CD14-positive monocyte (primary cell): ENCODE measurements at regions not wholly inside any gene's neighbourhood (a gene's known extent, or its start where the extent isn't known, plus 50 kb on each side); places are given as distances from the start of the nearest gene placed in this dataset.

Experiments
- DNase-seq, 3 donors: peaks; one replicate each; pipeline ENCODE4 v3.0.0-alpha.2; 2011 to 2022
- H2AFZ ChIP-seq: 2 replicates; pipeline ENCODE4 v1.6.0; 2012; ENCODE audit warnings: mild to moderate bottlenecking, low read depth, low read length, inconsistent platforms; ENCODE audit not compliant: insufficient read depth, poor library complexity, severe bottlenecking
- H3K27ac ChIP-seq, 2 donors: 1 replicate in 1 of 2; 2 replicates in 1 of 2; pipeline ENCODE4 v1.5.1; 2012 to 2013; ENCODE audit warnings: low read length in 2 of 2, control low read depth in 1 of 2, inconsistent platforms in 1 of 2, low read depth in 1 of 2, mild to moderate bottlenecking in 1 of 2
- H3K27me3 ChIP-seq, 2 donors: one replicate each; pipeline versions ENCODE4 v1.6.0 to v1.6.1; 2011 to 2013; ENCODE audit warnings: low read length in 2 of 2; ENCODE audit not compliant: control insufficient read depth in 2 of 2, insufficient read depth in 2 of 2
- H3K36me3 ChIP-seq, 2 donors: replicated peaks in 1 of 2; 1 replicate in 1 of 2; 2 replicates in 1 of 2; pipeline versions ENCODE4 v1.5.1 to v1.6.1; 2012 to 2013; ENCODE audit warnings: low read length in 2 of 2, control low read depth in 1 of 2, inconsistent platforms in 1 of 2, mild to moderate bottlenecking in 1 of 2; ENCODE audit not compliant: insufficient read depth in 2 of 2, control insufficient read depth in 1 of 2
- H3K4me1 ChIP-seq, 2 donors: 1 replicate in 1 of 2; 2 replicates in 1 of 2; pipeline versions ENCODE4 v1.5.1 to v1.6.1; 2012 to 2013; ENCODE audit warnings: low read length in 2 of 2, control low read depth in 1 of 2, inconsistent platforms in 1 of 2, mild to moderate bottlenecking in 1 of 2, moderate library complexity in 1 of 2; ENCODE audit not compliant: insufficient read depth in 2 of 2, control insufficient read depth in 1 of 2
- H3K4me2 ChIP-seq: replicated peaks from 2 replicates; pipeline ENCODE3; 2012; ENCODE audit warnings: low read length, moderate library complexity, mild to moderate bottlenecking; ENCODE audit not compliant: poor library complexity, severe bottlenecking; ENCODE audit errors: extremely low read depth
- H3K4me3 ChIP-seq, 3 experiments: fragments of 200-600 bp in 1 of 3; sonication (generic) in 1 of 3; replicated peaks in 1 of 3; 1 replicate in 2 of 3; 2 replicates in 1 of 3; pipeline ENCODE4 v1.5.1; 2011 to 2013; ENCODE audit warnings: low read length in 3 of 3, mild to moderate bottlenecking in 3 of 3, control low read depth in 2 of 3, low read depth in 2 of 3, inconsistent platforms in 1 of 3, moderate library complexity in 1 of 3
- H3K79me2 ChIP-seq: 2 replicates; pipeline ENCODE4 v1.6.0; 2012; ENCODE audit warnings: mild to moderate bottlenecking, control low read depth, inconsistent platforms, low read length, moderate library complexity; ENCODE audit not compliant: insufficient read depth
- H3K9ac ChIP-seq: 2 replicates; pipeline ENCODE4 v1.6.0; 2017; ENCODE audit warnings: low read length, mild to moderate bottlenecking; ENCODE audit not compliant: insufficient read depth, poor library complexity, severe bottlenecking
- H3K9me3 ChIP-seq, 2 donors: replicated peaks in 1 of 2; 1 replicate in 1 of 2; 2 replicates in 1 of 2; pipeline versions ENCODE4 v1.5.1 to v1.6.1; 2012 to 2013; ENCODE audit warnings: low read length in 2 of 2, control low read depth in 1 of 2; ENCODE audit not compliant: control insufficient read depth in 1 of 2, insufficient read depth in 1 of 2
- H4K20me1 ChIP-seq: 2 replicates; pipeline ENCODE4 v1.6.0; 2012; ENCODE audit warnings: mild to moderate bottlenecking, low read length, control low read depth, moderate library complexity; ENCODE audit not compliant: insufficient read depth
- H3K27ac Mint-ChIP-seq, 7 donors: one replicate each; pipeline ENCODE4 v1.8.0; 2020; ENCODE audit warnings: mild to moderate bottlenecking in 7 of 7, mixed read lengths in 7 of 7, moderate library complexity in 6 of 7, inconsistent platforms in 2 of 7
- H3K27me3 Mint-ChIP-seq, 3 donors: one replicate each; pipeline ENCODE4 v1.8.0; 2021 to 2022; ENCODE audit warnings: low read depth in 3 of 3, mild to moderate bottlenecking in 3 of 3, mixed read lengths in 3 of 3, moderate library complexity in 3 of 3, inconsistent platforms in 1 of 3
- H3K36me3 Mint-ChIP-seq, 2 donors: one replicate each; pipeline ENCODE4 v1.8.0; 2020; ENCODE audit warnings: mixed read lengths in 2 of 2, inconsistent platforms in 1 of 2, mild to moderate bottlenecking in 1 of 2
- H3K4me1 Mint-ChIP-seq: one replicate; pipeline ENCODE4 v1.8.0; 2020; ENCODE audit warnings: mild to moderate bottlenecking, mixed read lengths
- H3K4me3 Mint-ChIP-seq, 2 donors: one replicate each; pipeline ENCODE4 v1.8.0; 2020; ENCODE audit warnings: mild to moderate bottlenecking in 2 of 2, mixed read lengths in 2 of 2, moderate library complexity in 1 of 2
- H3K9me3 Mint-ChIP-seq, 7 donors: one replicate each; pipeline ENCODE4 v1.8.0; 2020 to 2022; ENCODE audit warnings: mixed read lengths in 7 of 7, mild to moderate bottlenecking in 6 of 7, moderate library complexity in 6 of 7, inconsistent platforms in 2 of 7
- CTCF ChIP-seq: fragments of 200-600 bp; IDR thresholded peaks from one replicate; pipeline ENCODE4 v1.8.0; 2022; ENCODE audit warnings: antibody characterized with exemption, mild to moderate bottlenecking
- WGBS: methylation state at CpG from one replicate; pipeline ENCODE4 v1.1.5; 2013; ENCODE audit warnings: missing lambda C conversion rate; ENCODE audit not compliant: insufficient coverage; 5-methylcytosine and 5-hydroxymethylcytosine counted together
- intact Hi-C, 2 donors: fragments of 100-400 bp; cut with micrococcal nuclease; formaldehyde crosslinking; loops; one replicate each; pipeline versions ENCODE4 v1.15.0 to v1.15.1; 2023

GRCh38 chr16:56063111-56063510 is 128.2 kb upstream of the GNAO1 start:
- Mint-ChIP-seq H3K9me3 (peaks cover 0 to 2% (median 0%) of the 10 kb centered on the region in 7 donors), H3K4me1 (no peaks in the 10 kb centered on the region), H3K36me3 (no peaks in the 10 kb centered on the region), H3K4me3 (no peak overlapping the region), H3K27ac (no peak overlapping the region), H3K27me3 (peaks cover 0 to 6% (median 2%) of the 10 kb centered on the region in 3 donors)
- Histone ChIP-seq H3K27me3 (peaks cover 0 to 2% of the 10 kb centered on the region in 2 donors), H2AFZ (no peak overlapping the region), H3K9me3 (no peaks in the 10 kb centered on the region), H4K20me1 (no peaks in the 10 kb centered on the region), H3K4me3 (no peak overlapping the region), H3K9ac (no peak overlapping the region), H3K36me3 (no peaks in the 10 kb centered on the region), H3K27ac (no peak overlapping the region), H3K4me1 (no peaks in the 10 kb centered on the region), H3K79me2 (no peaks in the 10 kb centered on the region), H3K4me2 (no peak overlapping the region)
- no peak for DNase-seq
- TF ChIP-seq CTCF: no peak
- intact Hi-C loops: no loop called here

GRCh38 chr16:56057151-56057550 is 134.1 kb upstream of the GNAO1 start:
- no peak overlapping the region for H3K27ac ChIP-seq
- H4K20me1 ChIP-seq: no peaks in the 10 kb centered on the region
- H3K27me3 ChIP-seq: peaks cover 0 to 4% of the 10 kb centered on the region in 2 donors
- H2AFZ ChIP-seq: no peak overlapping the region
- no peaks in the 10 kb centered on the region for H3K4me1 Mint-ChIP-seq
- no peak overlapping the region for H3K4me3 Mint-ChIP-seq
- no peaks in the 10 kb centered on the region for H3K36me3 Mint-ChIP-seq
- no peak overlapping the region for H3K27ac Mint-ChIP-seq
- peaks cover 10 to 19% (median 15%) of the 10 kb centered on the region in 3 donors for H3K27me3 Mint-ChIP-seq
- H3K9me3 ChIP-seq: no peaks in the 10 kb centered on the region
- no peak for DNase-seq
- no CpG with 5 or more reads among the region's 1 CpG for WGBS
- no peaks in the 10 kb centered on the region for H3K4me1 ChIP-seq
- peaks cover 0 to 8% (median 0%) of the 10 kb centered on the region in 7 donors for H3K9me3 Mint-ChIP-seq
- no peak overlapping the region for H3K4me3 ChIP-seq
- intact Hi-C loops: no loop called here
- H3K36me3 ChIP-seq: no peaks in the 10 kb centered on the region
- H3K79me2 ChIP-seq: no peaks in the 10 kb centered on the region
- no peak overlapping the region for H3K4me2 ChIP-seq
- TF ChIP-seq CTCF: no peak
- H3K9ac ChIP-seq: no peak overlapping the region
